ENCODE measurements at regions not wholly inside any gene's neighbourhood (a gene's known extent, or its start where the extent isn't known, plus 50 kb on each side); places are given as distances from the start of the nearest gene placed in this dataset.

- TF ChIP-seq CTCF (IDR thresholded peaks at IDR 0.05; ENCODE audit: insufficient read depth, missing control alignments), result no peak
- DNase-seq (ENCODE audit: insufficient read length, low spot score) (no peak), FAIRE-seq (no peak)
Measured at GRCh38 chr14:100438678-100439592, 115.8 kb downstream of the SLC25A47 start.

GRCh38 chr14:100439781-100440180, 116.6 kb downstream of the SLC25A47 start:
- FAIRE-seq, result no peak
- no peak for DNase-seq (ENCODE audit: insufficient read length, low spot score)
- TF ChIP-seq CTCF (IDR thresholded peaks at IDR 0.05; ENCODE audit: insufficient read depth, missing control alignments), result no peak

GRCh38 chr14:100440207-100440631, 117.1 kb downstream of the SLC25A47 start:
- FAIRE-seq (no peak), DNase-seq (ENCODE audit: insufficient read length, low spot score) (peak; percentile 50)
- peak; percentile 80 for TF ChIP-seq CTCF (IDR thresholded peaks at IDR 0.05; ENCODE audit: insufficient read depth, missing control alignments)

- TF ChIP-seq CTCF (IDR thresholded peaks at IDR 0.05; ENCODE audit: insufficient read depth, missing control alignments), result no peak
- FAIRE-seq, result no peak
- no peak for DNase-seq (ENCODE audit: insufficient read length, low spot score)
Measured at GRCh38 chr14:100440758-100441203, 117.6 kb downstream of the SLC25A47 start.

- DNase-seq (ENCODE audit: insufficient read length, low spot score) (no peak), FAIRE-seq (no peak)
- TF ChIP-seq CTCF (IDR thresholded peaks at IDR 0.05; ENCODE audit: insufficient read depth, missing control alignments), result no peak
Measured at GRCh38 chr14:100441271-100441947, 118.3 kb downstream of the SLC25A47 start.

GRCh38 chr14:100442036-100442435, 118.9 kb downstream of the SLC25A47 start:
- no peak for DNase-seq (ENCODE audit: insufficient read length, low spot score)
- no peak for FAIRE-seq
- TF ChIP-seq CTCF (IDR thresholded peaks at IDR 0.05; ENCODE audit: insufficient read depth, missing control alignments), result no peak

Measured in D721Med (cell line).